ENCODE measurements at regions not wholly inside any gene's neighbourhood (a gene's known extent, or its start where the extent isn't known, plus 50 kb on each side); places are given as distances from the start of the nearest gene placed in this dataset.

DNA sequence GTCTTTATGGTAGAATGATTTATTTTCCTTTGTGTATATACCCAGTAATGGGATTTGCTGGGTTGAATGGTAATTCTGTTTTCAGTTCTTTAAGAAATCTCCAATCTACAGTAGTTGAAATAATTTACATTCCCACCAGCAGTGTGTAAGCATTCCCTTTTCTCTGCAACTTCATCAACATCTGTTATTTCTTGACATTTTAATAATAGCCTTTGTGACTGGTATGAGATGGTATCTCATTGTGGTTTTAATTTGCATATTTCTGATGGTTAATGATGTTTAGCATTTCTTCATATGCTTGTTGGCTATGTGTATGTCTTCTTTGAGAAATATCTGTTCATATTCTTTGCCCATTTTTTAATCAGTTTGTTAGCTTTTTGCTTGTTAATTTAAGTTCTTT, 901.2 kb downstream of the METTL15 start:
- Mint-ChIP-seq H3K36me3 (ENCODE audit: insufficient read depth, unreplicated experiment) (no peaks in the 10 kb centered on the region), H3K4me1 (ENCODE audit: low read depth, unreplicated experiment) (no peaks in the 10 kb centered on the region), H3K4me3 (ENCODE audit: unreplicated experiment) (no peak overlapping the region), H3K27me3 (ENCODE audit: insufficient read depth, unreplicated experiment) (no peaks in the 10 kb centered on the region), H3K27ac (ENCODE audit: unreplicated experiment) (no peak overlapping the region), H3K9me3 (ENCODE audit: unreplicated experiment) (no peaks in the 10 kb centered on the region)
- no peaks in the 10 kb centered on the region for H3K4me1 ChIP-seq
- no peaks in the 10 kb centered on the region for H3K9me3 ChIP-seq
- no peaks in the 10 kb centered on the region for H3K36me3 ChIP-seq (ENCODE audit: control insufficient read depth, insufficient read depth, low read length)
- ChIA-PET CTCF (no interaction called here), POLR2A (no interaction called here)
- no TSS peak for BruUV-seq (replicated peaks)
- H3K27me3 ChIP-seq (replicated peaks; ENCODE audit: control insufficient read depth, insufficient read depth, low read length): no peaks in the 10 kb centered on the region; the same call in 1 of the 2 replicates
- no peak overlapping the region for H3K4me3 ChIP-seq (ENCODE audit: low read depth, low read length)
- TF ChIP-seq, protein P1, sequence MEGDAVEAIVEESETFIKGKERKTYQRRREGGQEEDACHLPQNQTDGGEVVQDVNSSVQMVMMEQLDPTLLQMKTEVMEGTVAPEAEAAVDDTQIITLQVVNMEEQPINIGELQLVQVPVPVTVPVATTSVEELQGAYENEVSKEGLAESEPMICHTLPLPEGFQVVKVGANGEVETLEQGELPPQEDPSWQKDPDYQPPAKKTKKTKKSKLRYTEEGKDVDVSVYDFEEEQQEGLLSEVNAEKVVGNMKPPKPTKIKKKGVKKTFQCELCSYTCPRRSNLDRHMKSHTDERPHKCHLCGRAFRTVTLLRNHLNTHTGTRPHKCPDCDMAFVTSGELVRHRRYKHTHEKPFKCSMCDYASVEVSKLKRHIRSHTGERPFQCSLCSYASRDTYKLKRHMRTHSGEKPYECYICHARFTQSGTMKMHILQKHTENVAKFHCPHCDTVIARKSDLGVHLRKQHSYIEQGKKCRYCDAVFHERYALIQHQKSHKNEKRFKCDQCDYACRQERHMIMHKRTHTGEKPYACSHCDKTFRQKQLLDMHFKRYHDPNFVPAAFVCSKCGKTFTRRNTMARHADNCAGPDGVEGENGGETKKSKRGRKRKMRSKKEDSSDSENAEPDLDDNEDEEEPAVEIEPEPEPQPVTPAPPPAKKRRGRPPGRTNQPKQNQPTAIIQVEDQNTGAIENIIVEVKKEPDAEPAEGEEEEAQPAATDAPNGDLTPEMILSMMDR (IDR thresholded peaks at IDR 0.05; ENCODE audit: insufficient read depth in 1 of 2, low read depth in 1 of 2, low read length in 1 of 2, severe bottlenecking in 1 of 2, unreplicated experiment in 1 of 2): no peak
- intact Hi-C loops (cut with micrococcal nuclease; ENCODE audit: unreplicated experiment): loop anchor here (5.0 kb wide), 1 partner anchor 1312 kb away; no protein-coding TSS in a partner anchor
- DNase-seq: no peak

DNA sequence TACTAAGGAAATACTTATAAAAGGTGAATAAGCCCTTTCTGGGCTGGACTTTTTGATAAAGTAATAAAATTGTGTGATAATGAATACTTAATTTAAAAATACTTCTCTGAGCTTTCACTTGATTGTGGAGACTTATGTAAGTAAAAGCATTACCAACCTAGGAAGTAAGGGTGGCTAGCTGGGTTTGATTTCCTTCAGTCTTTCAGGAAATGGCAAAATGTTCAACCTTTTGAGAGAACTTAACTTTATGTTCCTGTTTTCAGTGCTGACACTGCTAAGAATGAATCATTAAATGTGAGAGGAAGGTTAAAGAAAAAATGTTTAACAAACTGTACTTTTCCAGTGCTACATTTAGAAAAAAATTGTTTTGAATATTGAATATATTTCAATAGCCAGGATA, 900.3 kb downstream of the METTL15 start:
- Mint-ChIP-seq H3K27me3 (ENCODE audit: insufficient read depth, unreplicated experiment) (no peaks in the 10 kb centered on the region), H3K4me1 (ENCODE audit: low read depth, unreplicated experiment) (no peaks in the 10 kb centered on the region), H3K36me3 (ENCODE audit: insufficient read depth, unreplicated experiment) (no peaks in the 10 kb centered on the region), H3K9me3 (ENCODE audit: unreplicated experiment) (no peaks in the 10 kb centered on the region), H3K27ac (ENCODE audit: unreplicated experiment) (no peak overlapping the region), H3K4me3 (ENCODE audit: unreplicated experiment) (no peak overlapping the region)
- ChIA-PET POLR2A (no interaction called here), CTCF (no interaction called here)
- no TSS peak for BruUV-seq (replicated peaks)
- Histone ChIP-seq H3K4me1 (no peaks in the 10 kb centered on the region), H3K36me3 (ENCODE audit: control insufficient read depth, insufficient read depth, low read length) (no peaks in the 10 kb centered on the region), H3K27me3 (replicated peaks; ENCODE audit: control insufficient read depth, insufficient read depth, low read length) (no peaks in the 10 kb centered on the region; the same call in 1 of the 2 replicates), H3K9me3 (no peaks in the 10 kb centered on the region), H3K4me3 (ENCODE audit: low read depth, low read length) (no peak overlapping the region)
- no peak for DNase-seq
- intact Hi-C loops (cut with micrococcal nuclease; ENCODE audit: unreplicated experiment): loop anchor here (5.0 kb wide), 1 partner anchor 1311 kb away; no protein-coding TSS in a partner anchor
- TF ChIP-seq, protein P1 (IDR thresholded peaks at IDR 0.05; ENCODE audit: insufficient read depth in 1 of 2, low read depth in 1 of 2, low read length in 1 of 2, severe bottlenecking in 1 of 2, unreplicated experiment in 1 of 2): no peak

DNA sequence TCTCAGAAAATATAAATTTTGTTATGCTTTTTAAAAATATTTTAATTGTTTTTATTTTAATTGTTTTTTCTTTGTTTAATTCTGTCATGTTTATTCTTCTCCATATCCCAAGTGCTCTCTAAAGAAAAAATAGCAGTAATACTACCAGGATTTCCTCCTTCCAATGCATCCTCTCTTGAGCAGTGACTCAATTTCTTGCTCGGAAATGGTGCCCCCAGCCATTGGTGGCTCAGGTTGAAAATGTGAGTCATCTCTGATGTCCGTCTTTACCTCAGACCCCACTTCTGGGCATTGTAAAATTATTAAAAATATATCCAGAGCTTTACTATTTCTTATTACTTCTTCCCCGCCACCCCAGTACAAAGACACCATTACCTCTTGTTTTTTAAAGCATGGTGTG, 898.5 kb downstream of the METTL15 start:
- H3K27me3 Mint-ChIP-seq (ENCODE audit: insufficient read depth, unreplicated experiment): no peaks in the 10 kb centered on the region
- TF ChIP-seq, protein P1 (IDR thresholded peaks at IDR 0.05; ENCODE audit: insufficient read depth in 1 of 2, low read depth in 1 of 2, low read length in 1 of 2, severe bottlenecking in 1 of 2, unreplicated experiment in 1 of 2): no peak
- DNase-seq: no peak
- H3K27ac Mint-ChIP-seq (ENCODE audit: unreplicated experiment): no peak overlapping the region
- H3K9me3 Mint-ChIP-seq (ENCODE audit: unreplicated experiment): no peaks in the 10 kb centered on the region
- no peaks in the 10 kb centered on the region for H3K36me3 Mint-ChIP-seq (ENCODE audit: insufficient read depth, unreplicated experiment)
- intact Hi-C loops (cut with micrococcal nuclease; ENCODE audit: unreplicated experiment): loop anchor here (5.0 kb wide), 1 partner anchor 1309 kb away; no protein-coding TSS in a partner anchor
- CTCF ChIA-PET: no interaction called here
- Histone ChIP-seq H3K4me1 (no peaks in the 10 kb centered on the region), H3K36me3 (ENCODE audit: control insufficient read depth, insufficient read depth, low read length) (no peaks in the 10 kb centered on the region), H3K27me3 (replicated peaks; ENCODE audit: control insufficient read depth, insufficient read depth, low read length) (no peaks in the 10 kb centered on the region; the same call in 1 of the 2 replicates), H3K9me3 (no peaks in the 10 kb centered on the region), H3K4me3 (ENCODE audit: low read depth, low read length) (no peak overlapping the region)
- POLR2A ChIA-PET: no interaction called here
- no peak overlapping the region for H3K4me3 Mint-ChIP-seq (ENCODE audit: unreplicated experiment)
- no peaks in the 10 kb centered on the region for H3K4me1 Mint-ChIP-seq (ENCODE audit: low read depth, unreplicated experiment)
- no TSS peak for BruUV-seq (replicated peaks)

All from Caco-2 (cell line).